ENCODE measurements at regions not wholly inside any gene's neighbourhood (a gene's known extent, or its start where the extent isn't known, plus 50 kb on each side); places are given as distances from the start of the nearest gene placed in this dataset.

GRCh38 chr10:31604646-31605170 is 285.7 kb downstream of the ZEB1 start:
- no peak for DNase-seq

GRCh38 chr10:31604096-31604495 is 285.1 kb downstream of the ZEB1 start:
- DNase-seq, result no peak

GRCh38 chr10:31603235-31604087 is 284.4 kb downstream of the ZEB1 start:
- peak; percentile 97 for DNase-seq

GRCh38 chr10:31602541-31603234 is 283.7 kb downstream of the ZEB1 start:
- peak; percentile 86 for DNase-seq

GRCh38 chr10:31601136-31601535 is 282.1 kb downstream of the ZEB1 start:
- DNase-seq, result no peak

GRCh38 chr10:31599626-31600504 is 280.8 kb downstream of the ZEB1 start:
- no peak for DNase-seq

- no peak for DNase-seq
Observed at GRCh38 chr10:31596765-31597164, 277.7 kb downstream of the ZEB1 start.

- DNase-seq, result no peak
Observed at GRCh38 chr10:31595992-31596391, 277.0 kb downstream of the ZEB1 start.

- DNase-seq, result no peak
Observed at GRCh38 chr10:31594347-31594873, 275.4 kb downstream of the ZEB1 start.

- no peak for DNase-seq
Observed at GRCh38 chr10:31593124-31593523, 274.1 kb downstream of the ZEB1 start.

GRCh38 chr10:31591569-31591968 is 272.6 kb downstream of the ZEB1 start:
- DNase-seq, result no peak

- DNase-seq, result no peak
Observed at GRCh38 chr10:31590023-31590800, 271.2 kb downstream of the ZEB1 start.

GRCh38 chr10:31587691-31588090 is 268.7 kb downstream of the ZEB1 start:
- DNase-seq, result no peak

GRCh38 chr10:31586723-31587638 is 268.0 kb downstream of the ZEB1 start:
- DNase-seq, result no peak

GRCh38 chr10:31584876-31585275 is 265.9 kb downstream of the ZEB1 start:
- no peak for DNase-seq

GRCh38 chr10:31584098-31584631 is 265.1 kb downstream of the ZEB1 start:
- no peak for DNase-seq

- no peak for DNase-seq
Observed at GRCh38 chr10:31583293-31583692, 264.3 kb downstream of the ZEB1 start.

- DNase-seq, result no peak
Observed at GRCh38 chr10:31582365-31583052, 263.5 kb downstream of the ZEB1 start.

GRCh38 chr10:31581741-31582323 is 262.8 kb downstream of the ZEB1 start:
- no peak for DNase-seq
